ENCODE measurements at regions not wholly inside any gene's neighbourhood (a gene's known extent, or its start where the extent isn't known, plus 50 kb on each side); places are given as distances from the start of the nearest gene placed in this dataset.
"Not testable (repeated sequence)": the region's sequence is repeated elsewhere in the genome, so short reads cannot be mapped to it uniquely, and the experiment has no call there.

DNA sequence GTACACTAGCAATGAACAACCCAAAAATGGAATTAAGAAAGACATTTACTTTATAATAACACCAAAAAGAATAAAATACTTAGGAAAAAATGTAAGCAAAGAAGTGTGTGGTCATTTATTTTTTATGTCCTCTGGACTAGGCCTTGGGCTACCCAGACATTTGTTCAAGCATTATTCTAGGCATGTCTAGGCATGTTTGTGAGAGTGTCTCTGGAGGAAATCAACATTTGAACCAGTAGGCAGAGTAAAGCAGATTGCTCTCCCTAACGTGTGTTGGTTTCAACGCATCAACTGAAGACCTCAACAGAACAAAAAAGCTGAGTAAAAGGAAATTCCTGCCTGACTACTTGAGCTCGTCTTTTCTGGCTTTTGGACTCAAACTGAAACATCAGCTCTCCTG is 84.5 kb downstream of the ANKEF1 start:
- TF ChIP-seq CTCF (IDR thresholded peaks at IDR 0.05; ENCODE audit: low read depth, low read length) = no peak
- DNase-seq (ENCODE audit: extremely low read depth, low read depth) = no peak

DNA sequence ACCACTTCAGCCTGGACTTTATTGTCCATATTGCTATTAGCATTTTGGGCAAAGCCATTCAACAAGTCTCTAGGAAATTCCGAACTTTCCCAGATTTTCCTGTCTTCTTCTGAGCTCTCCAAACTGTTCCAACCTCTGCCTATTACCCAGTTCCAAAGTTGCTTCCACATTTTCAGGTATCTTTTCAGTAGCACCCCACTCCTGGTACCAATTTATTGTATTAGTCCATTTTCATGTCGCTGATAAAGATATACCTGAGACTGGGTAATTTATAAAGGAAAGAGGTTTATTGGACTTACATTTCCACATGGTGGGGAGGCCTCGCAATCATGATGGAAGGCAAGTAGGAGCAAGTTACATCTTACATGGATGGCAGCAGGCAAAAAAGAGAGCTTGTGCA is 90.1 kb downstream of the ANKEF1 start:
- DNase-seq (ENCODE audit: extremely low read depth, low read depth) = not testable (repeated sequence)

GRCh38 chr20:10125757-10126156 is 91.0 kb downstream of the ANKEF1 start:
- TF ChIP-seq CTCF (IDR thresholded peaks at IDR 0.05; ENCODE audit: low read depth, low read length) = no peak
- DNase-seq (ENCODE audit: extremely low read depth, low read depth) = no peak

DNA sequence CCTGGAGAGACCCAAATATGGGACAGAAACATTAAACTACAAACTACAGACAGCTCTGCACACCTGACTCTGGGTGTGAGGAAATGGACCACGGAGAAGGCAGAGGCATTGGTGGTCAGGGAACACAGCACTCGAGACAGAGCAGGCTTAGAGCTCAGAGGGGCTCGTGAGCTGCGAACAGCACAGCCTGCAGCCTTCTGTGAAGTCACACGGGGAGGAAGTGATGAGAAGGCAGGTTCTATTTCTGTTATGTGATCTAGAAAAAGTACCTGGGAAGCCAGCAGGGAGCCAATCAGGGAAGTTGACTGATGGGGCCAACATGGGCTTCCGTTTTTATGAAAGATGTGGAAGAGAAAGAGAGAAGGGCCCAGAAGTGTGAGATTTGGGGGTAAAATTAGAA is 88.9 kb upstream of the SNAP25 start:
- no peak for TF ChIP-seq CTCF (IDR thresholded peaks at IDR 0.05; ENCODE audit: low read depth, low read length)
- DNase-seq (ENCODE audit: extremely low read depth, low read depth) = no peak

GRCh38 chr20:10131732-10132345 is 86.8 kb upstream of the SNAP25 start:
- no peak for TF ChIP-seq CTCF (IDR thresholded peaks at IDR 0.05; ENCODE audit: low read depth, low read length)
- DNase-seq (ENCODE audit: extremely low read depth, low read depth) = peak; percentile 31

DNA sequence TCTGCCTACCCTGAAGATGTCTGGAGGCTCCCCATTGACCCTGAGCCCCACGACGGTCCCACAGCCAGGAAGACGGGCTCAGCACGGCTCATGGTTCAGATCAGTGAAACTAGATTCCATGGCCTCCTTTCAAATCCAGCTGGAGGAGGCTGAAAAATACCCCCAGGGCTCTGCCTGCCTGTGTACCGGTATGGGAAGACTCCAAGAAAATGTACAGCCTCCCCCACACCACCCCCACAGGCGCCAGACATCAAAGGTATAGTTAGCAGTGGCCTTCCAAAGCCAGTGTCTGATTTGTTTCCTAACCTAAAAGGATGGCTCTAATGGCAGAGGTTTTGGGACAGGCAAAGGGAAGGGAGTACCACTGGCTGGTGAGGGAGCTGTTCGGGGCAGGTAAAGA is 86.2 kb upstream of the SNAP25 start:
- no peak for TF ChIP-seq CTCF (IDR thresholded peaks at IDR 0.05; ENCODE audit: low read depth, low read length)
- DNase-seq (ENCODE audit: extremely low read depth, low read depth) = no peak

DNA sequence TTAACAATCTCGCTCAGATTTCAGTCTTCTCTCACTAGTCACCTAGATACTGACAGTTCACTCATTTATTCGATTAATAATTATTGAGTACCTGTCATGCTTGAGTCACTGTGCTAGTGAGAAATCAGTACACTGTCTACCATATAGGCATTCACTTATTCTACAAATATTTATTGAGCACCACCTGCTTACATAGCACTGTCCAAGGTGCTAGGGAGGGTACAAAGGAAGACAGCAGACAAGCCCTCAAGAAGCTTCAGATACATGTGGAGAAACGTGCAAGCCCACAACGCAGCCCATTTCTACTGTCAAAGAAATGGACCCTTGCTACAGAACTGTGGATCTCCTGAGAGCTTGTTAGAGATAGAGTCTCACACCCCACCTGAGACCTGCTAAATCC is 85.1 kb upstream of the SNAP25 start:
- no peak for DNase-seq (ENCODE audit: extremely low read depth, low read depth)
- no peak for TF ChIP-seq CTCF (IDR thresholded peaks at IDR 0.05; ENCODE audit: low read depth, low read length)

DNA sequence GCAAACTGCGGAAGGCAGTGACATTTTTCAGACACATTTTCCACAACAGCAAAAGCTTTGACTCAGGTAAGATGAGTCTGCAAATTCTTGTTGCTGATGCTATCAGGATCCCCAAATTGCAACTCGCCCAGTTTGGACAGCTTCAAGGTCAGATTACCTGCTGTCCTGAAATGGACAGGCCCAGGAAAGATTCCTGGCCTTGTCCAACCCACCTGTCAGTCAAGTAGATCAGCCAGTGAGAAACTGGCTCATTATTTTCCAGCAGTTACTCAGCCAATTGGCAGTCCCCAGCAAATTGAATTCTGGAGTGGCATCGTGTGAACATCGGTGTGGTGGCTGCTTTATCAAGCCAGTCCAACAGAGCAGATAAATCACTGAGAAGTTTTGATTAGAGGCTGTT is 84.5 kb upstream of the SNAP25 start:
- TF ChIP-seq CTCF (IDR thresholded peaks at IDR 0.05; ENCODE audit: low read depth, low read length) = no peak
- DNase-seq (ENCODE audit: extremely low read depth, low read depth) = no peak

Data from AG09319 (cell line).